GM12878 (cell line): ENCODE measurements at regions not wholly inside any gene's neighbourhood (a gene's known extent, or its start where the extent isn't known, plus 50 kb on each side); places are given as distances from the start of the nearest gene placed in this dataset.

Experiments used
- ATAC-seq: fragments of 200-7000 bp; cut with Tn5 transposase; 3 replicates; pipeline ENCODE4 v1.9.1; 2020; ENCODE audit warnings: mild to moderate bottlenecking, moderate library complexity
- BruUV-seq: library from RNA; stranded (reverse); fragments of 400-500 nt; replicated peaks from 2 replicates; lab custom pipeline; 2021; lab: Mats Ljungman, UMichigan
- CTCF ChIA-PET: fragments of 300-600 bp; sonication (Branson Sonifier 250); formaldehyde crosslinking; extraction: SDS; loops from one replicate; lab custom pipeline; 2021; ENCODE audit warnings: inconsistent platforms; lab: Yijun Ruan, JAX
- POLR2A ChIA-PET: fragments of 350-600 bp; formaldehyde crosslinking; extraction: SDS; loops from one replicate; lab custom pipeline; 2021; ENCODE audit warnings: inconsistent platforms; lab: Charles Lee
- RAD21 ChIA-PET: fragments of 300-600 bp; sonication (Branson Sonifier 250); formaldehyde crosslinking; loops from one replicate; lab custom pipeline; 2023; ENCODE audit warnings: antibody characterized with exemption; ENCODE audit not compliant: unreplicated experiment; lab: Charles Lee
- SMC1A ChIA-PET: fragments of 300-600 bp; sonication (Branson Sonifier 250); formaldehyde crosslinking; loops from one replicate; lab custom pipeline; 2023; ENCODE audit not compliant: unreplicated experiment, uncharacterized antibody; lab: Charles Lee
- DNase-seq: peaks from one replicate; pipeline ENCODE4 v3.0.0-alpha.2; 2011; ENCODE audit warnings: low read depth, low spot score
- FAIRE-seq: peaks from 3 replicates; lab custom pipeline; 2011; peaks lifted over from hg19 to GRCh38; lab: Jason Lieb, UNC
- H2AFZ ChIP-seq: 2 replicates; pipeline ENCODE4 v1.6.0; 2011; ENCODE audit warnings: low read depth, low read length, control low read depth; ENCODE audit not compliant: control insufficient read depth
- H3K27ac ChIP-seq: 2 replicates; pipeline ENCODE4 v1.5.1; 2011; ENCODE audit warnings: control low read depth; ENCODE audit not compliant: control insufficient read depth, insufficient read depth
- H3K27me3 ChIP-seq, 2 experiments: replicated peaks in 1 of 2; 2 replicates each; pipeline versions ENCODE4 v1.6.0 to v1.6.1; 2011; ENCODE audit warnings: low read length in 1 of 2; ENCODE audit not compliant: control insufficient read depth in 2 of 2, insufficient read depth in 2 of 2
- H3K36me3 ChIP-seq, 2 experiments: 2 replicates each; pipeline ENCODE4 v1.5.1; 2011; ENCODE audit warnings: low read length in 1 of 2; ENCODE audit not compliant: control insufficient read depth in 2 of 2, insufficient read depth in 2 of 2
- H3K4me1 ChIP-seq: 2 replicates; pipeline ENCODE4 v1.6.1; 2011; ENCODE audit warnings: mild to moderate bottlenecking, low read length, moderate library complexity, mixed read lengths; ENCODE audit not compliant: control insufficient read depth, insufficient read depth
- H3K4me2 ChIP-seq: 2 replicates; pipeline ENCODE4 v1.6.0; 2011; ENCODE audit warnings: control low read depth; ENCODE audit not compliant: control insufficient read depth, insufficient read depth
- H3K4me3 ChIP-seq: fragments of 200-600 bp; sonication (generic); 2 replicates; pipeline ENCODE4 v1.5.1; 2016
- H3K79me2 ChIP-seq: 2 replicates; pipeline ENCODE4 v1.6.0; 2011; ENCODE audit warnings: low read length; ENCODE audit not compliant: control insufficient read depth, insufficient read depth
- H3K9ac ChIP-seq: 2 replicates; pipeline ENCODE4 v1.8.0; 2011; ENCODE audit warnings: low read length, control low read depth, mixed read lengths; ENCODE audit not compliant: control insufficient read depth, insufficient read depth
- H3K9me3 ChIP-seq: replicated peaks from 3 replicates; pipeline ENCODE4 v1.5.1; 2011; ENCODE audit warnings: mild to moderate bottlenecking, low read length; ENCODE audit not compliant: control insufficient read depth, insufficient read depth
- H4K20me1 ChIP-seq: 2 replicates; pipeline ENCODE4 v1.6.0; 2011; ENCODE audit not compliant: control insufficient read depth, insufficient read depth
- ASH2L ChIP-seq: fragments of 300-600, 200-600 bp; sonication (generic); IDR thresholded peaks from 2 replicates; pipeline ENCODE4 v1.6.1; 2017; ENCODE audit warnings: low read depth, mild to moderate bottlenecking, borderline replicate concordance
- ATF7 ChIP-seq: fragments of 450-650 bp; IDR thresholded peaks from 2 replicates; pipeline ENCODE4 v1.6.1; 2016; ENCODE audit warnings: low read depth, mild to moderate bottlenecking
- CHD1 ChIP-seq: IDR thresholded peaks from 2 replicates; pipeline ENCODE4 v1.6.1; 2012; ENCODE audit warnings: low read depth, low read length, improper control_type of control experiment
- EZH2 ChIP-seq: IDR thresholded peaks from 2 replicates; pipeline ENCODE4 v1.6.1; 2012; ENCODE audit warnings: low read depth, mild to moderate bottlenecking, control low read depth, inconsistent platforms, low read length, borderline replicate concordance; ENCODE audit not compliant: control insufficient read depth
- JUND ChIP-seq: IDR thresholded peaks from 2 replicates; pipeline ENCODE4 v1.6.1; 2012; ENCODE audit warnings: low read depth, mild to moderate bottlenecking, low read length, improper control_type of control experiment, moderate library complexity
- KDM1A ChIP-seq: fragments of 200-600 bp; sonication (generic); IDR thresholded peaks from 2 replicates; pipeline ENCODE4 v1.6.1; 2016; ENCODE audit warnings: borderline replicate concordance
- NBN ChIP-seq: fragments of 450-650 bp; IDR thresholded peaks from 2 replicates; pipeline ENCODE4 v1.6.1; 2016
- NFXL1 ChIP-seq: fragments of 450-650 bp; IDR thresholded peaks from 2 replicates; pipeline ENCODE4 v1.6.1; 2017; ENCODE audit warnings: antibody characterized with exemption, mild to moderate bottlenecking, borderline replicate concordance
- NR2C1 ChIP-seq: fragments of 450-650 bp; IDR thresholded peaks from 2 replicates; pipeline ENCODE4 v1.6.1; 2017; ENCODE audit warnings: antibody characterized with exemption, mild to moderate bottlenecking, moderate library complexity
- PAX8 ChIP-seq: fragments of 450-650 bp; IDR thresholded peaks from 2 replicates; pipeline ENCODE4 v1.6.1; 2017; ENCODE audit warnings: mild to moderate bottlenecking, moderate library complexity
- POU2F2 ChIP-seq: IDR thresholded peaks from 3 replicates; pipeline ENCODE4 v1.6.1; 2011; ENCODE audit warnings: low read depth, mild to moderate bottlenecking, low read length, borderline replicate concordance
- RFX5 ChIP-seq: IDR thresholded peaks from 2 replicates; pipeline ENCODE4 v1.6.1; 2011; ENCODE audit warnings: low read depth, low read length, improper control_type of control experiment
- SIX5 ChIP-seq: IDR thresholded peaks from 2 replicates; pipeline ENCODE4 v1.6.1; 2011; ENCODE audit warnings: mild to moderate bottlenecking, low read depth, low read length, moderate library complexity; ENCODE audit not compliant: severe bottlenecking
- TAF1 ChIP-seq: IDR thresholded peaks from 2 replicates; pipeline ENCODE4 v1.6.1; 2011; ENCODE audit warnings: mild to moderate bottlenecking, low read depth, low read length, borderline replicate concordance
- YBX1 ChIP-seq: fragments of 450-650 bp; IDR thresholded peaks from 2 replicates; pipeline ENCODE4 v1.6.1; 2016; ENCODE audit warnings: antibody characterized with exemption
- ZNF622 ChIP-seq: fragments of 450-650 bp; IDR thresholded peaks from 2 replicates; pipeline ENCODE4 v1.6.1; 2017; ENCODE audit warnings: mild to moderate bottlenecking, inconsistent platforms
- ZSCAN29 ChIP-seq: fragments of 450-650 bp; IDR thresholded peaks from 2 replicates; pipeline ENCODE4 v1.6.1; 2017; ENCODE audit warnings: mild to moderate bottlenecking, moderate library complexity
- WGBS: methylation state at CpG from one replicate; pipeline ENCODE4 v1.1.6; 2016; ENCODE audit warnings: low lambda C conversion rate; ENCODE audit not compliant: insufficient replicate concordance, insufficient coverage; ENCODE audit errors: missing lambda C conversion rate; 5-methylcytosine and 5-hydroxymethylcytosine counted together
- in situ Hi-C: fragments of 300-500 bp; cut with MboI; formaldehyde crosslinking; loops from 9 replicates; pipeline ENCODE4 v1.14.3; 2018; ENCODE audit warnings: mixed read lengths
- intact Hi-C: fragments of 100-400 bp; cut with micrococcal nuclease; formaldehyde crosslinking; loops from one replicate; pipeline ENCODE4 v1.14.2; 2022; ENCODE audit not compliant: unreplicated experiment
- TF ChIP-seq, protein P1 (sequence below): IDR thresholded peaks from 2 replicates; pipeline ENCODE4 v1.6.1; 2011; ENCODE audit warnings: borderline replicate concordance, low read depth, mild to moderate bottlenecking, moderate library complexity, low read length; ENCODE audit not compliant: insufficient read depth, poor library complexity, severe bottlenecking
- TF ChIP-seq, protein P2 (sequence below): fragments of 450-650 bp; IDR thresholded peaks from 2 replicates; pipeline ENCODE4 v1.6.1; 2017; ENCODE audit warnings: low read depth, mild to moderate bottlenecking, moderate library complexity
- TF ChIP-seq, protein P3 (sequence below): fragments of 150-350 bp; IDR thresholded peaks from 2 replicates; pipeline ENCODE4 v1.6.1; 2016; ENCODE audit warnings: low read depth, low read length

DNA sequence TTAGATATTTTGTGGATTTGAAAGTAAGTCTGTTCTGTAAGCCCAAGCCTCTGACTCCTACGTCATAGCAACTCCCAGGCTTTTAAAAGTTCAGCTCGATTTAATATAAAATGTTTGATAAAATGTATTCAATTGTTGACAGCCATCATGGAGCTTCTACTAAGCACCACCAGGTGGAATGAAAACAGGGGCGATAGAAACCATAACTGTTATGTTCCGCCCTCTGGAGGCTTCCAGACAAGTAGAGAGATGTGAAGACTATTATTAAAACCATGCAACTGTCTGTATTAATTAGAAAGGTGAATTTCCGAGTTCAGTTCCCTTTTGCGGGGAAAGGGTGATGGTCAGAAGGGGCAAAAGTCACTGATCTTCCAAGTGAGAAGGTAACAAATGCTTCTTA lies 292.2 kb downstream of the NR2F2 start (continued):
- TF ChIP-seq, protein P1, sequence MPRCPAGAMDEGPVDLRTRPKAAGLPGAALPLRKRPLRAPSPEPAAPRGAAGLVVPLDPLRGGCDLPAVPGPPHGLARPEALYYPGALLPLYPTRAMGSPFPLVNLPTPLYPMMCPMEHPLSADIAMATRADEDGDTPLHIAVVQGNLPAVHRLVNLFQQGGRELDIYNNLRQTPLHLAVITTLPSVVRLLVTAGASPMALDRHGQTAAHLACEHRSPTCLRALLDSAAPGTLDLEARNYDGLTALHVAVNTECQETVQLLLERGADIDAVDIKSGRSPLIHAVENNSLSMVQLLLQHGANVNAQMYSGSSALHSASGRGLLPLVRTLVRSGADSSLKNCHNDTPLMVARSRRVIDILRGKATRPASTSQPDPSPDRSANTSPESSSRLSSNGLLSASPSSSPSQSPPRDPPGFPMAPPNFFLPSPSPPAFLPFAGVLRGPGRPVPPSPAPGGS: no peak
- TF ChIP-seq EZH2: no peak
- TF ChIP-seq KDM1A: no peak

DNA sequence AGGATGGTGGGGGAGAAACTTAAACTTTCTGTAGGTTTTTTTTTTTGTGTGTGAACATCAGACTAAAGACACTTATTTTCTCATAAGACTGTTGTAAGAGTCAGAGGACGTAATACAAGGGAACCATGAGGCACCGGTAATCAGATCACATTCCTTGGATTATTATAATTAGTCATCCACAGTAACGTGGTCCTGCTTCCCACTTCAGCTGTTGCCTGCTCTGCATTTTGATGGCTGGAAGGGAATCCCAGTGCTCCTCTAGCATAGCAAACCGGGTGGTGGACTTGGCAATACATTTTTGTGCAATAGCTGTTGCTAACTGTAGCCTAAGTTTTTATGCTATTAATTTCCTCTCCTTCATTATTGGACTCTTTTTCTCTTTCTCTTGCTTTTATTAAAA lies 294.8 kb downstream of the NR2F2 start:
- no peak overlapping the region for H3K4me3 ChIP-seq
- ChIA-PET POLR2A (no interaction called here), CTCF (no interaction called here), SMC1A (no interaction called here), RAD21 (no interaction called here)
- in situ Hi-C loops: no loop called here
- intact Hi-C loops: no loop called here
- H2AFZ ChIP-seq: no peak overlapping the region
- no peaks in the 10 kb centered on the region for H3K36me3 ChIP-seq
- no peak overlapping the region for H3K4me2 ChIP-seq
- no peak overlapping the region for H3K9ac ChIP-seq
- BruUV-seq: no TSS peak
- no peaks in the 10 kb centered on the region for H3K4me1 ChIP-seq
- no peaks in the 10 kb centered on the region for H3K79me2 ChIP-seq
- ATAC-seq (no peak), FAIRE-seq (no peak), DNase-seq (no peak)
- H4K20me1 ChIP-seq: no peaks in the 10 kb centered on the region
- no peak overlapping the region for H3K27ac ChIP-seq
- no peaks in the 10 kb centered on the region for H3K27me3 ChIP-seq
- H3K9me3 ChIP-seq: no peaks in the 10 kb centered on the region
- 21% methylated on average over 4 of the region's 4 CpGs for WGBS
- TF ChIP-seq, protein P2, sequence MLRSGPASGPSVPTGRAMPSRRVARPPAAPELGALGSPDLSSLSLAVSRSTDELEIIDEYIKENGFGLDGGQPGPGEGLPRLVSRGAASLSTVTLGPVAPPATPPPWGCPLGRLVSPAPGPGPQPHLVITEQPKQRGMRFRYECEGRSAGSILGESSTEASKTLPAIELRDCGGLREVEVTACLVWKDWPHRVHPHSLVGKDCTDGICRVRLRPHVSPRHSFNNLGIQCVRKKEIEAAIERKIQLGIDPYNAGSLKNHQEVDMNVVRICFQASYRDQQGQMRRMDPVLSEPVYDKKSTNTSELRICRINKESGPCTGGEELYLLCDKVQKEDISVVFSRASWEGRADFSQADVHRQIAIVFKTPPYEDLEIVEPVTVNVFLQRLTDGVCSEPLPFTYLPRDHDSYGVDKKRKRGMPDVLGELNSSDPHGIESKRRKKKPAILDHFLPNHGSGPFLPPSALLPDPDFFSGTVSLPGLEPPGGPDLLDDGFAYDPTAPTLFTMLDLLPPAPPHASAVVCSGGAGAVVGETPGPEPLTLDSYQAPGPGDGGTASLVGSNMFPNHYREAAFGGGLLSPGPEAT: no peak
- TF ChIP-seq, protein P3, sequence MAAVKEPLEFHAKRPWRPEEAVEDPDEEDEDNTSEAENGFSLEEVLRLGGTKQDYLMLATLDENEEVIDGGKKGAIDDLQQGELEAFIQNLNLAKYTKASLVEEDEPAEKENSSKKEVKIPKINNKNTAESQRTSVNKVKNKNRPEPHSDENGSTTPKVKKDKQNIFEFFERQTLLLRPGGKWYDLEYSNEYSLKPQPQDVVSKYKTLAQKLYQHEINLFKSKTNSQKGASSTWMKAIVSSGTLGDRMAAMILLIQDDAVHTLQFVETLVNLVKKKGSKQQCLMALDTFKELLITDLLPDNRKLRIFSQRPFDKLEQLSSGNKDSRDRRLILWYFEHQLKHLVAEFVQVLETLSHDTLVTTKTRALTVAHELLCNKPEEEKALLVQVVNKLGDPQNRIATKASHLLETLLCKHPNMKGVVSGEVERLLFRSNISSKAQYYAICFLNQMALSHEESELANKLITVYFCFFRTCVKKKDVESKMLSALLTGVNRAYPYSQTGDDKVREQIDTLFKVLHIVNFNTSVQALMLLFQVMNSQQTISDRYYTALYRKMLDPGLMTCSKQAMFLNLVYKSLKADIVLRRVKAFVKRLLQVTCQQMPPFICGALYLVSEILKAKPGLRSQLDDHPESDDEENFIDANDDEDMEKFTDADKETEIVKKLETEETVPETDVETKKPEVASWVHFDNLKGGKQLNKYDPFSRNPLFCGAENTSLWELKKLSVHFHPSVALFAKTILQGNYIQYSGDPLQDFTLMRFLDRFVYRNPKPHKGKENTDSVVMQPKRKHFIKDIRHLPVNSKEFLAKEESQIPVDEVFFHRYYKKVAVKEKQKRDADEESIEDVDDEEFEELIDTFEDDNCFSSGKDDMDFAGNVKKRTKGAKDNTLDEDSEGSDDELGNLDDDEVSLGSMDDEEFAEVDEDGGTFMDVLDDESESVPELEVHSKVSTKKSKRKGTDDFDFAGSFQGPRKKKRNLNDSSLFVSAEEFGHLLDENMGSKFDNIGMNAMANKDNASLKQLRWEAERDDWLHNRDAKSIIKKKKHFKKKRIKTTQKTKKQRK: no peak
- no peak for TF ChIP-seq ATF7
- TF ChIP-seq PAX8: no peak
- no peak for TF ChIP-seq ZNF622
- TF ChIP-seq NR2C1: no peak
- no peak for TF ChIP-seq SIX5
- no peak for TF ChIP-seq POU2F2
- TF ChIP-seq NFXL1: no peak
- TF ChIP-seq ASH2L: no peak
- TF ChIP-seq ZSCAN29: no peak
- TF ChIP-seq TAF1: no peak
- no peak for TF ChIP-seq JUND
- TF ChIP-seq NBN: no peak
- no peak for TF ChIP-seq YBX1
- no peak for TF ChIP-seq CHD1
- TF ChIP-seq RFX5: no peak
